ENCODE measurements at regions not wholly inside any gene's neighbourhood (a gene's known extent, or its start where the extent isn't known, plus 50 kb on each side); places are given as distances from the start of the nearest gene placed in this dataset.

DNA sequence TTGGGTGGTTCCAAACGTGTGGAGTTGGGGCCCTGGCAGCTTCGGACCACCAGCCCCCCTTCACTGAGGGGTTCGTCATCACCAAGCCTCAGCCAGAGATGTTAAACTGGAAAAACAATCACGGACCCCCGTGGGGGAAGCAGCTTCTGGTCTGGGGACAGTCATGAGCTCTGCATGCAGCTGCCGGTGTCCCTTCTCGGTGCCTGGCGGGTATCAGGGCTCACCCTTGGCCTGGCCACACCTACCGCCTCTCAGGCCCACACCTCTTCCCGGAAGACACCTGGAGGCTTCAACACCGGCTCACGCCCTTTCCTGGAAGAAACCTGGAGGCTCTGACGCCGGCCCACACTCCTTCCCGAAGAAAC, 77.8 kb upstream of the BHLHE23 start:
- Histone ChIP-seq H3K27ac (no peak overlapping the region), H3K9me3 (no peaks in the 10 kb centered on the region), H3K27me3 (peaks cover 0 to 3% (median 0%) of the 10 kb centered on the region in 4 donors), H3K36me3 (no peaks in the 10 kb centered on the region), H3K4me3 (no peak overlapping the region), H3K4me1 (no peaks in the 10 kb centered on the region)
- DNase-seq (peak in 3 of 6 donors; percentile 8 to 55 (median 30)), ATAC-seq (no peak), FAIRE-seq (no peak)
- intact Hi-C loops (cut with DNase I) = no loop called here
- 39 to 42% methylated on average over 15 of the region's 15 CpGs for WGBS, 2 donors
- TF ChIP-seq CTCF (IDR thresholded peaks at IDR 0.05) = no peak

DNA sequence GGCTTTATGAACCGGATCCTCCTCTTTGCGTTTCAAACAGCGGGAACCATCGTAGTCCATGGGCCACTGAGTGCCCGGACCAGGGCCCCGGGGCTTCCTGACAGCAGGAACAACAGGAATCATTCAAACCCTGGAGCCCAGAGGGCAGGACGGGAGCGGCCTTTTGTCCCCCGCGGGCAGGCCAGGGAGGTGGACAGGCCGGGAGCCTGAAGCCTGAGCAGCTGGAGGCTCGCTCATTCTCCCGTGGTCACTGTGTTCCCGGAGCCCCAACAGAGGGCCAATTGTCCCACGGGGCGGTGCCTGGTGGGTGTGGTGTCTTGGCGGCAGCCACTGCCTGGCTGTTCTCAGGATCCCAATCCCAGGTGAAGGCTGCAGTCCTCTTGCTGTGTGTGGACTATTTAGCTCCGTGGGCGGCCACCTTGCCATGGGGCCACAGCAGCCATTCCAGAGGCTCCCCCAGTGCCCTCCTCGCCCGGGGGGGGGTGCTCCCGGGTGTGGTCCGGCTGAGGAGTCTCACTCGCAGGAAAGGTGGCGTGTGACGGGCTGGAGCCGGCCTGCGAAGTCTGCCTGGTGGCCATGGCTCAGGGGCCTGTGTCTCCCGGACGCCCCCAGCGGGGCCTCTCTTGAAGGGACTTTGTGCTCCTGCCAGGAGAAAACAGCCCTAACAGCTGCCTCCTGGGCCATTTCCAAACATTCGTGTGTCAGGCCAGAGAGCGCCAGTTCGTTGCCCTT, 77.2 kb upstream of the BHLHE23 start:
- intact Hi-C loops (cut with DNase I) = no loop called here
- H3K27me3 ChIP-seq = peaks cover 0 to 3% (median 0%) of the 10 kb centered on the region in 4 donors
- DNase-seq (peak in 3 of 6 donors; percentile 14 to 63 (median 43)), ATAC-seq (no peak), FAIRE-seq (no peak)
- WGBS, 2 donors = 52 to 62% methylated on average over 34 of the region's 34 CpGs
- H3K4me3 ChIP-seq = no peak overlapping the region
- no peaks in the 10 kb centered on the region for H3K9me3 ChIP-seq
- no peaks in the 10 kb centered on the region for H3K4me1 ChIP-seq
- no peaks in the 10 kb centered on the region for H3K36me3 ChIP-seq
- H3K27ac ChIP-seq = no peak overlapping the region
- no peak for TF ChIP-seq CTCF (IDR thresholded peaks at IDR 0.05)

DNA sequence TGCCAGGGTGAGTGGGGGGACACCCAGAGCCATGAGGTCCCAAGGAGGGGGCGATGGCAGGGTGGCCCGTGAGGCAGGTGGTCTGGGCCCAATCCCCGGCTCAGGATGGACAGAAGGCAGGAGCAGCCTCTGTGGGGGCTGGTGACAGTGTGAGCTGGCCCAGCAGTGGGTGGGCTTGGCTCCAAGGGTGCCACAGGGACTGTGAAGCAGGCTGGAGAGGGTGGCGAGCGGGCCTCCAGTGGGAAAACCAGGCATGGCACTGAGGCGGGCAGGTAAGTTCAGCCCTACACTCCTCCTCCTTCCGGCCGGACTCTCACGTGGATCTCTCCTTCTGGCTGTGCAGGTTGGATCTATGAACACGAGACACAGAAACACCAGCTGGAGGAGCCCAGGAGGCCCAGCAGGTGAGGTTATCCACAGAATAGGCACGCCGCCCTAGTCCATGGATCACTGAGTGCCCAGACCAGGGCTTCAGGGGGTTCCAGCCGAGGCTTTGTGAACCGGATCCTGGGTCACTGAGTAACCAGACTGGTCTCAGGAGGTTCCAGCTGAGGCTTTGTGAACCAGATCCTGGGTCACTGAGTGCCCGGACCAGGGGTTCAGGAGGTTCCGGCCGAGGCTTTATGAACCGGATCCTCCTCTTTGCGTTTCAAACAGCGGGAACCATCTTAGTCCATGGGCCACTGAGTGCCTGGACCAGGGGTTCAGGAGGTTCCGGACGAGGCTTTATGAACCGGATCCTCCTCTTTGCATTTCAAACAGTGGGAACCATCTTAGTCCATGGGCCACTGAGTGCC, 76.4 kb upstream of the BHLHE23 start:
- H3K36me3 ChIP-seq = no peaks in the 10 kb centered on the region
- ATAC-seq = no peak
- H3K9me3 ChIP-seq = peaks cover 0 to 3% (median 0%) of the 10 kb centered on the region in 4 donors
- peaks cover 0 to 3% (median 0%) of the 10 kb centered on the region in 4 donors for H3K27me3 ChIP-seq
- no peak overlapping the region for H3K4me3 ChIP-seq
- peak in 3 of 6 donors; percentile 17 to 44 (median 39) for DNase-seq
- TF ChIP-seq CTCF (IDR thresholded peaks at IDR 0.05) = no peak
- WGBS, 2 donors = 72 to 78% methylated on average over 23 of the region's 23 CpGs
- intact Hi-C loops (cut with DNase I) = no loop called here
- FAIRE-seq = no peak
- H3K27ac ChIP-seq = no peak overlapping the region
- no peaks in the 10 kb centered on the region for H3K4me1 ChIP-seq

DNA sequence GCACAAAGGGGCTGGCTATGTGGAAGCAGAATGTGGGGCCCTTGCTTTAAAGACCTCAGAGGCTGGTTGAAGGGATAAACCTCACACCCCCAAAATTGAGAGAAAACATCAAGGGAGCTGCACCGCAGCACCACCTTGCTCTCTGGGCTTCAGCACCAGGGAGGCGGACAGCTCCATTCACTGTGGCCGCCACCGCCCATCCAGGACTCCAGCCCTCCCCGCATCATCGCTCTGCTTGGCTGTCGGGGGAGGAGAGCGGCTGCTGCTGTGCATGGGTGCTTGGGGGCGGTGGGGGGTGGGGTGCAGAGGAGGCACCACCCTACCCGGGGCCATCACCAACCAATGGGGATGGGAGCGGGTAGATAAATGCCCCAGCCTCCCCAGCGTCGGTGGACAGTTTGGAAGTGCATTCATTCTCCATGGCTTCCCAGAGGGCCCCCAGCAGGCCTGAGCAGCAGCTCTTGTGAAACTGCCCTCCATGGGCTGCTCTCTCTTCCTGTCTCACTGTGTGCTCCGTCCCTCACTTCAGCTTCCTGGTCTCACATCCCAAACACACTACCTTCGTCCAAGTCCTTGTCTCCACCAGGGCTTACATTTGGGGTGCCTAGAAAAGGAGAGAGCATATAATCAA, 75.7 kb upstream of the BHLHE23 start:
- Histone ChIP-seq H3K4me3 (no peak overlapping the region), H3K9me3 (peaks cover 0 to 6% (median 0%) of the 10 kb centered on the region in 4 donors), H3K4me1 (no peaks in the 10 kb centered on the region), H3K36me3 (no peaks in the 10 kb centered on the region), H3K27ac (no peak overlapping the region), H3K27me3 (peaks cover 0 to 3% (median 0%) of the 10 kb centered on the region in 4 donors)
- intact Hi-C loops (cut with DNase I) = no loop called here
- DNase-seq = peak in 3 of 6 donors; percentile 27 to 71 (median 62)
- no peak for FAIRE-seq
- ATAC-seq = peak in 3 of 4 donors; percentile 43 to 84 (median 71)
- TF ChIP-seq CTCF (IDR thresholded peaks at IDR 0.05) = no peak
- WGBS, 2 donors = 16 to 22% methylated on average over 12 to 15 of the region's 15 CpGs

Data from pancreas (tissue), 10 donors.